Esophagus mucosa (tissue), 1 donor: ENCODE measurements at regions not wholly inside any gene's neighbourhood (a gene's known extent, or its start where the extent isn't known, plus 50 kb on each side); places are given as distances from the start of the nearest gene placed in this dataset.
A peak's percentile ranks its signal among the peaks of the same experiment; 100 is the strongest.

ENCODE experiments used
- ATAC-seq: fragments of 200-7000 bp; cut with Tn5 transposase; one replicate; pipeline ENCODE4 v1.9.1; 2020
- donor health status: DM: yes; HTN: yes; CAD: no.

DNA sequence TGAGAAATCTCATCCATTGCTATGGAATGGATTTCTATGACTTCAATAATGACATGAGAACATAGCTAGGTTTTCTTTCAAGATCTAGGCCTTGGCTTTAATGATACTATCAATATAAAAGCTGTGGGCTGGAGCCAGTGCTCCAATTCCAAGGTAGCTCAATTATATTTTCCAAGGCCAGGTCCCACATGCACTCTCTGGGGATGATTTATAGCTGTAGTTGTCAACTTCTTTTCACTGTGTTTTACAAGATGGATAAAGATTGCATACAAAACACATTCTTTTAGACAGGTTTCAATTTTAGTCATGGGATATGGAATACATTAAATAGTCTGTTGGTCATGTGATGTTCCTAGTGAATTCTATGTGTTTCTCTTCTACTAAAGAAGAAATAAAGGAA is 156.7 kb downstream of the DCAF12L1 start:
- ATAC-seq, result no peak

DNA sequence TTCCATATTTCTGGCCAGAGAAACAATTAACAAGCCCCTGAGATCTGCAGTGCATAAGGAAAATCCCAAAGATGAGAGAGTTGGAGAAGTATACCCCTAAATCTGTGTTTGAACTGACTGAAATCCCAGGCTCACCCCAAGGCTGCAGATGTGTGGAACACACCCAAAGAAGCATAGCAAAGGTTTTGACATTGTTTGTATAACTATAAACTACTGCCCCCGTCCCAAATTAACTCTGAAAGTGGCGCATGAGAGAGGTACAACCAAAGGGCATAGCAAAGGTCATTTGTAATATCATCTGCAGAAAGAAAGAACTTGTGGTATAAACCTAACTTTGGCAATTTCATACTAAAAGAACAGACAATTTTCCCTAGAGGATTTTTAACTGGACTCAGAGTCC is 157.9 kb downstream of the DCAF12L1 start:
- ATAC-seq, result no peak

GRCh38 chrX:126393284-126393683 is 159.3 kb downstream of the DCAF12L1 start:
- no peak for ATAC-seq

- no peak for ATAC-seq
These were observed 176.1 kb downstream of the DCAF12L1 start for GRCh38 chrX:126376465-126376864.

DNA sequence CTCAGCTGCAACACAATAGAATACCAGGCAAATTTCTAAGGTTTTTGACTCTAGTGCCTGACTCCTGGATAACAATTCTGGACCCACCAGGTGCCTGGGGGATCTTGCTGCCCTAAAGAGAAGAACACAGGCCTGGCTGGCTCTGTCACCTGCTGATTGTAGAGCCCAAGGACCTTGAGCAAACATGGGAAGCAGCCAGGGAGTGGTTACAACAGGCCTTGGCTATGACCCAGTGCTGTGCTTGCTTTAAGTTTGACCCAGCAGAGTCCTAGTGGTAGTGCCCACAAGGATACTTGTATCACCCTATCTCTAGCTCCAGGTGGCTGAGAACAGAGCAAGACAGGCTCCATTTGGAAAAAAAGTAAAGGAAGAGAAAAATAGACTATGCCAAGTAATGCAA is 176.8 kb upstream of the DCAF12L2 start:
- ATAC-seq, result no peak

DNA sequence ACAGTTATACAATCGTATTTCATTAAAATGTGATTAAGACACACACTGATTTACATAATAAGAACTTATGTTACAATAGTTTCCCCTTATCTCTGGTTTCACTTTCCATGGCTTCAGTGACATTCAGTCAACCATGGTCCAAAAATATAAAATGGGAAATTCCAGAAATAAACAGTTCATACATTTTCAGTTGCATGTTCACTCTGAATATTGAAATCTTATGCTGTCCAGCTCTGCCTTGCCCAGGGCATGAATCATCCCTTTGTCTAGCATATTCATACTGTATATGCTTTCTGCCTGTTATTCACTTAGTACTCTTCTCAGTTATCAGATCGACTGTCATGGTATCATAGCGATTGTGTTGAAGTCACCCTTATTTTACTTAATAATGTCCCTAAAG is 173.8 kb upstream of the DCAF12L2 start:
- ATAC-seq, result no peak

- ATAC-seq, result no peak
These were observed 172.8 kb upstream of the DCAF12L2 start for GRCh38 chrX:126338916-126339315.

DNA sequence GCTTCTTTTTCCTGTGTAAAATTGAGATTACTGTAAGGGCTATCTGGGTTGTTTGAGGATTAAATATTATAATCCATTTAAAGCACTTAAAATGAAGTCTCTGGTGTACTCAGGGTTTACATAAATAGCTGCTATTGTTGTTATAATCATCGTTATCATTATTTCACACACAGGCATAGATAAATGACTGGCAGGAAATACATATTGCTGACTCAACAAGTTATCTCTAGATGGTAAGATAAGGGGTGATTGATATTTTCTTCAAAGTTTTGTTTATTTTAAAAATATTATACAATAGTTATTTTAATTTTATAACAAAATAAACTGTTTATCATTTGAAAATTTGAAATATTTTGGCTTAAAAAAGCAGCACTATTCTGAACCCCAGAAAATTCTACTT is 134.3 kb upstream of the DCAF12L2 start:
- no peak for ATAC-seq

DNA sequence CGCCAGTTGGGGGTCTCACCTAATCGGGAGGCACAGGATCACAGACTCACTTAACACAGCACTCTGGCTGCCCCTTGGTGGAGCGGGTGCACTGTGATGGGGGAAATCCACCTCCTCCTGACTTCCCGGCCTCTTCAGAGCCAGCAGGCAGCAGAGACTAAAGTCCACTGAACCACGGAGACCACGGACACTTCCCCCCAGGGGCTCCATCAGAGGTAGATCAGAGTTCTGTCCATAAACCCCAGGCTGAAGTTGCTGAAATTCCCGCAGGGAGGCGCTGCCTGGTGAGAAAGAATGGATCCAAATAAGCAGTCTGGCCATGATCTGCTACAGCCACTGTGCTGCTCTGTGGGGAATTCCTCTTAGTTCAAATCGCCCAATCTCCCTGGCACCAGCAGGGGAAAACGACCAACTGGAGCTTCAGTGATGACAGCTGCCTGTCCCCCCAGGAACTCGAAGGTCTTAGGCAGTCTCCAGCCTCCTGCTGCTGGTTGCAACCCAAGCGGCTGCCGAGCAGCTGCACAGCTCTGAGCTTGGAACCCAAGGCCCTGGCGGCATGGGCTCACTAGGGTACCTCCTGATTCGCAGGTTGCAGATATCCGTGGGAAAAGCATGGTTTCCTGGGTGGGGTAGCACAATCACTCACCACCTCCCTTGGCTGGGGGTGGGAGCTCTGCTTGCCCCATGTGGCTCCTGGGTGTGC is 106.9 kb upstream of the DCAF12L2 start:
- ATAC-seq, result no peak

- ATAC-seq, result no peak
These were observed 99.0 kb upstream of the DCAF12L2 start for GRCh38 chrX:126265116-126265515.

DNA sequence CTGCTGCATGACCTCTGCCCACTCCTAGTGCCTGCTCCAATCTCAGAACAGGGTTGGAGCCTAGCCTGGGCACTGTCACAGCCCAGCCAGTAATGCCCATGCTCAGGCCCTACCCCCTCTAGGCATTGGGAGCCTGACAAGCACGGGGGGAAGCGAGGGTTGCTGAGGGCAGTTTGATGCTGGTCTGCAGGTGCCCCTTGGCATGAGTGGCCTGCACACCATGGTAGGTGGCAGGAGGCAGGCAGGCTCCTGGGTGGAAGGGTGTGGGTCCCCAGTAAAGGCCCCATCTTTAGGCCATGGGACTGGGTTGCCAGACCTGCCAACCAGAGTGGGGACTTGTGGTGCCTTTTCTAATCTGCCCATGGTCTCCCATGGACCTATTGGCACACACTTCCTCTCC is 72.1 kb upstream of the DCAF12L2 start:
- no peak for ATAC-seq

- ATAC-seq, result peak; percentile 10
These were observed 71.4 kb upstream of the DCAF12L2 start for GRCh38 chrX:126237524-126237923.
